Loucy (cell line): ENCODE measurements at regions not wholly inside any gene's neighbourhood (a gene's known extent, or its start where the extent isn't known, plus 50 kb on each side); places are given as distances from the start of the nearest gene placed in this dataset.

ENCODE experiments used
- H2AFZ ChIP-seq: fragments of 200-600 bp; sonication (generic); 2 replicates; pipeline ENCODE4 v1.6.0; 2016; ENCODE audit warnings: antibody characterized with exemption, mild to moderate bottlenecking, low read length, moderate library complexity
- H3F3A ChIP-seq: fragments of 200-600 bp; 2 replicates; pipeline ENCODE4 v1.6.0; 2016; ENCODE audit warnings: antibody characterized with exemption, low read depth, mild to moderate bottlenecking
- H3K27me3 ChIP-seq: fragments of 200-600 bp; sonication (generic); 2 replicates; pipeline ENCODE4 v1.6.1; 2014; ENCODE audit warnings: low read length, mild to moderate bottlenecking; ENCODE audit not compliant: insufficient read depth, poor library complexity, severe bottlenecking
- H3K36me3 ChIP-seq: fragments of 200-600 bp; sonication (generic); 2 replicates; pipeline ENCODE4 v1.6.1; 2016; ENCODE audit warnings: low read length; ENCODE audit not compliant: insufficient read depth
- H3K4me1 ChIP-seq: fragments of 200-600 bp; sonication (generic); 2 replicates; pipeline ENCODE4 v1.5.1; 2014; ENCODE audit warnings: low read length, mild to moderate bottlenecking; ENCODE audit not compliant: insufficient read depth, poor library complexity, severe bottlenecking
- H3K4me2 ChIP-seq: fragments of 200-600 bp; sonication (generic); 2 replicates; pipeline ENCODE4 v1.6.0; 2014; ENCODE audit warnings: antibody characterized with exemption, low read length, low read depth, mild to moderate bottlenecking; ENCODE audit not compliant: poor library complexity, severe bottlenecking
- H3K4me3 ChIP-seq: fragments of 200-600 bp; sonication (generic); 2 replicates; pipeline ENCODE4 v1.5.1; 2014; ENCODE audit warnings: low read length, mild to moderate bottlenecking, mixed read lengths; ENCODE audit not compliant: poor library complexity, severe bottlenecking
- H3K79me2 ChIP-seq: fragments of 200-600 bp; sonication (generic); 2 replicates; pipeline ENCODE4 v1.6.1; 2014; ENCODE audit warnings: low read length; ENCODE audit not compliant: insufficient read depth
- H3K9ac ChIP-seq: fragments of 200-600 bp; sonication (generic); 2 replicates; pipeline ENCODE4 v1.6.0; 2014; ENCODE audit warnings: mild to moderate bottlenecking, low read depth, low read length, moderate library complexity; ENCODE audit not compliant: poor library complexity, severe bottlenecking
- H3K9me2 ChIP-seq: fragments of 200-600 bp; sonication (generic); replicated peaks from 2 replicates; pipeline ENCODE4 v1.6.1; 2016; ENCODE audit warnings: low read depth, low read length, mixed read lengths
- H3K9me3 ChIP-seq: fragments of 200-600 bp; sonication (generic); 2 replicates; pipeline ENCODE4 v1.6.1; 2014; ENCODE audit warnings: mild to moderate bottlenecking, antibody characterized with exemption, low read length, low read depth; ENCODE audit not compliant: insufficient read depth
- H4K20me1 ChIP-seq: fragments of 200-600 bp; sonication (generic); 2 replicates; pipeline ENCODE4 v1.6.0; 2014; ENCODE audit warnings: antibody characterized with exemption, low read length, mild to moderate bottlenecking; ENCODE audit not compliant: insufficient read depth, poor library complexity, severe bottlenecking
- EZH2phosphoT487 ChIP-seq: fragments of 200-600 bp; IDR thresholded peaks from 2 replicates; pipeline ENCODE4 v1.6.1; 2018; ENCODE audit warnings: antibody characterized with exemption, mild to moderate bottlenecking, moderate library complexity, borderline replicate concordance
- TF ChIP-seq, protein P1 (sequence below): fragments of 200-600 bp; sonication (generic); conservative IDR thresholded peaks from 2 replicates; pipeline ENCODE4 v1.5.1; 2014; ENCODE audit warnings: mild to moderate bottlenecking, antibody characterized with exemption, low read length

DNA sequence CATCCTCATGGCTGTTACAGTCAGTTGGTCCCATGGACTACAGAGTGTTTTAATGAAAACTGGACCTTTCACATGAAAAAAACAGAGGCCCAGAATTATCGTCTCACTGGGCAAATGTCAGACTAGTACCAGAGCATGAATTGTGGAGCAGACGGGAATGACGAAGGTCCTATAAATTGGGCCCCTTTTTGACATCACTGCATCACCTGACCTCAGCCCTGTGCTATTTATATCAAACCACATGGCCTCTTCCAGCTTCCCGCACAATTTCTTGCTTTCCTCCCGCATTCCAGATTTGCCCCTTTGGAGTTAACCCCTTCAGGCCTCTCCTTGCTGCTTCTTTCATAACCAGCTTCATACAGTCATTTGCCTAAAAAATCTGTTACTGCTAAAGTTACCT is 301.7 kb downstream of the ATPSCKMT start:
- no peaks in the 10 kb centered on the region for H3F3A ChIP-seq
- no peaks in the 10 kb centered on the region for H3K79me2 ChIP-seq
- TF ChIP-seq, protein P1, sequence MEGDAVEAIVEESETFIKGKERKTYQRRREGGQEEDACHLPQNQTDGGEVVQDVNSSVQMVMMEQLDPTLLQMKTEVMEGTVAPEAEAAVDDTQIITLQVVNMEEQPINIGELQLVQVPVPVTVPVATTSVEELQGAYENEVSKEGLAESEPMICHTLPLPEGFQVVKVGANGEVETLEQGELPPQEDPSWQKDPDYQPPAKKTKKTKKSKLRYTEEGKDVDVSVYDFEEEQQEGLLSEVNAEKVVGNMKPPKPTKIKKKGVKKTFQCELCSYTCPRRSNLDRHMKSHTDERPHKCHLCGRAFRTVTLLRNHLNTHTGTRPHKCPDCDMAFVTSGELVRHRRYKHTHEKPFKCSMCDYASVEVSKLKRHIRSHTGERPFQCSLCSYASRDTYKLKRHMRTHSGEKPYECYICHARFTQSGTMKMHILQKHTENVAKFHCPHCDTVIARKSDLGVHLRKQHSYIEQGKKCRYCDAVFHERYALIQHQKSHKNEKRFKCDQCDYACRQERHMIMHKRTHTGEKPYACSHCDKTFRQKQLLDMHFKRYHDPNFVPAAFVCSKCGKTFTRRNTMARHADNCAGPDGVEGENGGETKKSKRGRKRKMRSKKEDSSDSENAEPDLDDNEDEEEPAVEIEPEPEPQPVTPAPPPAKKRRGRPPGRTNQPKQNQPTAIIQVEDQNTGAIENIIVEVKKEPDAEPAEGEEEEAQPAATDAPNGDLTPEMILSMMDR, result no peak
- no peak for TF ChIP-seq EZH2phosphoT487
- H3K36me3 ChIP-seq, result no peaks in the 10 kb centered on the region
- no peaks in the 10 kb centered on the region for H3K9me3 ChIP-seq
- no peaks in the 10 kb centered on the region for H3K4me1 ChIP-seq
- H4K20me1 ChIP-seq, result no peaks in the 10 kb centered on the region
- H3K27me3 ChIP-seq, result no peaks in the 10 kb centered on the region
- no peaks in the 10 kb centered on the region for H3K9me2 ChIP-seq
- H3K9ac ChIP-seq, result no peak overlapping the region
- no peak overlapping the region for H3K4me3 ChIP-seq
- H2AFZ ChIP-seq, result no peak overlapping the region
- H3K4me2 ChIP-seq, result no peak overlapping the region

DNA sequence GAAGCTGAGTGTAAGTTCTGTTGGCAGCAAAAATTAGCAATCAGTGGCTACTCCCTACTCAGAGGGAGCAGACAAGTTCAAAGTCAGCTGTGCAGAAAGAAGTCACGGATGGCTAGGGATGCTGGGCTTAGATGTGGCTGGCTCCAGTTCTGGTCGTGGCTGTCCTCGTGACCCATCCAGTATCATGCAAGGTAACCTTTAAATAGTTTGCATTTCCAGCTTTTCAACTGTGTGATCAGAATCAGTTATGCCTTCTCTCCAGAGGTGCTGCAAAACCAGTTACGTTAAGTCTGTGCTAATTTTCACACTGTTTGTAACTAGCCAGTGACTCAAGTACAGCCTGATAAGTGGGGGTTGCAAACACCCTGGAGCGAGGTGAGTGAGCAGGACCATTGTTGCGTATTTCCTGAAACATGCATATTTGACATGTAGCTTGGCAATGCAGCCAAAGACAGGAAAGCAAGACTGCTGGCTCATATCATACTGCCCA is 302.4 kb downstream of the ATPSCKMT start:
- Histone ChIP-seq H3K27me3 (no peaks in the 10 kb centered on the region), H3F3A (no peaks in the 10 kb centered on the region), H3K4me1 (no peaks in the 10 kb centered on the region), H3K4me2 (no peak overlapping the region), H3K9me2 (no peaks in the 10 kb centered on the region), H3K4me3 (no peak overlapping the region), H3K9me3 (no peaks in the 10 kb centered on the region), H4K20me1 (no peaks in the 10 kb centered on the region), H2AFZ (no peak overlapping the region), H3K9ac (no peak overlapping the region), H3K79me2 (no peaks in the 10 kb centered on the region), H3K36me3 (no peaks in the 10 kb centered on the region)
- TF ChIP-seq, protein P1, result no peak
- TF ChIP-seq EZH2phosphoT487, result no peak

DNA sequence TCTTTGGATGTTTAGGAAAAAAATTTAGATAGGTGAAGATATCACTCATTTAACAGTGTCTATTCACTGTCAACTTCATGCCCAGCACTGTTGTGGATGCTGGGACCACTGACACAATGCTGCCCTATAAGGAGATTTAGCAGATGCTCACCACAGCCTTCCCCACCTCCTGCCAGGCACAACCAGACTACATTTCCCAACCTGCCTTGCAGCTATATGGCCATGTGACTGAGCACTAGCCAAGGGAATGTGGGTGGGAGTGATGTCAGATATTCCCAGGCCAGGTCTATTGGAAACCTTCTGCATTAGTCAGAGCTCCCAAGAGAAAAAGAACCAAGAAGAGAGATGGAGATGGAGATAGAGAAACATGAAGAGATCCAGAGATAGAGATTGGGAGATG is 302.6 kb upstream of the TAS2R1 start:
- Histone ChIP-seq H3K9me2 (no peaks in the 10 kb centered on the region), H3K27me3 (no peaks in the 10 kb centered on the region), H3K4me3 (no peak overlapping the region), H3F3A (no peaks in the 10 kb centered on the region), H3K9ac (no peak overlapping the region), H4K20me1 (no peaks in the 10 kb centered on the region), H2AFZ (no peak overlapping the region), H3K4me2 (no peak overlapping the region), H3K79me2 (no peaks in the 10 kb centered on the region), H3K36me3 (no peaks in the 10 kb centered on the region), H3K9me3 (no peaks in the 10 kb centered on the region), H3K4me1 (no peaks in the 10 kb centered on the region)
- TF ChIP-seq EZH2phosphoT487, result no peak
- TF ChIP-seq, protein P1, result no peak
